GM18868 (cell line): ENCODE measurements at regions not wholly inside any gene's neighbourhood (a gene's known extent, or its start where the extent isn't known, plus 50 kb on each side); places are given as distances from the start of the nearest gene placed in this dataset.
A peak's percentile ranks its signal among the peaks of the same experiment; 100 is the strongest.

Experiments used
- ATAC-seq: cut with Tn5 transposase; IDR thresholded peaks from one replicate; pipeline ENCODE4 v1.9.1; 2021; ENCODE audit warnings: mild to moderate bottlenecking, moderate library complexity; ENCODE audit not compliant: unreplicated experiment

- ATAC-seq = no peak
These were observed 517.5 kb downstream of the EFNA5 start for GRCh38 chr5:107153283-107153682.

GRCh38 chr5:107149243-107150005 lies 521.3 kb downstream of the EFNA5 start:
- ATAC-seq = peak; percentile 95

- ATAC-seq = no peak
These were observed 523.1 kb downstream of the EFNA5 start for GRCh38 chr5:107147589-107147988.

- no peak for ATAC-seq
These were observed 523.8 kb downstream of the EFNA5 start for GRCh38 chr5:107146901-107147300.

GRCh38 chr5:107135391-107135790 lies 535.3 kb downstream of the EFNA5 start:
- ATAC-seq = no peak

GRCh38 chr5:107134931-107135330 lies 535.8 kb downstream of the EFNA5 start:
- ATAC-seq = no peak

GRCh38 chr5:107129051-107129450 lies 541.7 kb downstream of the EFNA5 start:
- no peak for ATAC-seq

GRCh38 chr5:107127878-107128277 lies 542.9 kb downstream of the EFNA5 start:
- no peak for ATAC-seq

- ATAC-seq = no peak
These were observed 544.4 kb downstream of the EFNA5 start for GRCh38 chr5:107126341-107126740.

GRCh38 chr5:107124376-107124775 lies 546.4 kb downstream of the EFNA5 start:
- no peak for ATAC-seq

GRCh38 chr5:107123014-107123413 lies 547.7 kb downstream of the EFNA5 start:
- ATAC-seq = no peak

GRCh38 chr5:107121793-107122519 lies 548.8 kb downstream of the EFNA5 start:
- no peak for ATAC-seq

GRCh38 chr5:107119656-107120055 lies 551.1 kb downstream of the EFNA5 start:
- no peak for ATAC-seq

GRCh38 chr5:107118184-107119019 lies 552.3 kb downstream of the EFNA5 start:
- ATAC-seq = no peak

GRCh38 chr5:107112216-107112615 lies 558.5 kb downstream of the EFNA5 start:
- ATAC-seq = no peak

- ATAC-seq = peak; percentile 92
These were observed 566.4 kb downstream of the EFNA5 start for GRCh38 chr5:107104040-107104995.

GRCh38 chr5:107103522-107103921 lies 567.2 kb downstream of the EFNA5 start:
- ATAC-seq = no peak

- ATAC-seq = no peak
These were observed 570.6 kb downstream of the EFNA5 start for GRCh38 chr5:107100121-107100520.

- no peak for ATAC-seq
These were observed 571.2 kb downstream of the EFNA5 start for GRCh38 chr5:107099506-107099905.

- no peak for ATAC-seq
These were observed 578.0 kb downstream of the EFNA5 start for GRCh38 chr5:107092695-107093094.
